GM21528 (cell line): ENCODE measurements at regions not wholly inside any gene's neighbourhood (a gene's known extent, or its start where the extent isn't known, plus 50 kb on each side); places are given as distances from the start of the nearest gene placed in this dataset.
A peak's percentile ranks its signal among the peaks of the same experiment; 100 is the strongest.
"Not testable (repeated sequence)": the region's sequence is repeated elsewhere in the genome, so short reads cannot be mapped to it uniquely, and the experiment has no call there.

Experiments
- ATAC-seq: cut with Tn5 transposase; IDR thresholded peaks from one replicate; pipeline ENCODE4 v1.9.1; 2021; ENCODE audit warnings: mild to moderate bottlenecking, moderate library complexity; ENCODE audit not compliant: unreplicated experiment, low FRiP score

DNA sequence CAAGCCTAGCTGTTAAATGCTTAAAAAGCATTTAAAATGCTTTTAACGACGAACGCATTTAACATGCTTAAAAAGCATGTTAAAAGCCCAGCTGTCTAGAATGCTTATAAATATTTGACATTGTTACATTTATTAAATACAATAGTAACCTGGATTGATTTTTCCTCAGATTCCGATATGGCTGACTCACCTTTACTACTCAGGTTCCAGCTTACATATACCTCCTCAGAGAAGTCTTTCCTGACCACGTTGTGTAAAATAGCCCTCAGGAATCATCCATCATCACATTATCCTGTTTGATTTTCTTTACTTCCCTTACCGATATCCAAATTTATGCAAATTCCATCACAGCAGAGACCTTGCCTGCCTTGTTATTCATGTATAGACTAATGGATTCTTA, 51.4 kb downstream of the SLC41A2 start:
- no peak for ATAC-seq

DNA sequence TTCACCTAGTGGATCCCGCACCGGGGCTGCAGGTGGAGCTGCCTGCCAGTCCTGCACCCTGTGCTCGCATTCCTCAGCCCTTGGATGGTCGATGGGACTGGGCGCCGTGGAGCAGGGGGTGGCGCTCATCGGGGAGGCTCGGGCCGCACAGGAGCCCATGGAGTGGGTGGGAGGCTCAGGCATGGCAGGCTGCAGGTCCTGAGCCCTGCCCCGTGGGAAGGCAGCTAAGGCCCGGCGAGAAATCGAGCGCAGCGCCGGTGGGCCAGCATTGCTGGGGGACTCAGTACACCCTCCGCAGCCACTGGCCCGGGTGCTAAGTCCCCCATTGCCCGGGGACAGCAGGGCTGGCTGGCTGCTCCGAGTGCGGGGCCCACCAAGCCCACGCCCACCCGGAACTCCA, 52.6 kb downstream of the SLC41A2 start:
- not testable (repeated sequence) for ATAC-seq

- ATAC-seq = no peak
These were observed 54.3 kb downstream of the SLC41A2 start for GRCh38 chr12:104903648-104904423.

GRCh38 chr12:104902125-104902524, 56.0 kb downstream of the SLC41A2 start:
- no peak for ATAC-seq

- no peak for ATAC-seq
These were observed 61.4 kb downstream of the SLC41A2 start for GRCh38 chr12:104896710-104897109.

- ATAC-seq = no peak
These were observed 61.9 kb downstream of the SLC41A2 start for GRCh38 chr12:104896146-104896545.

DNA sequence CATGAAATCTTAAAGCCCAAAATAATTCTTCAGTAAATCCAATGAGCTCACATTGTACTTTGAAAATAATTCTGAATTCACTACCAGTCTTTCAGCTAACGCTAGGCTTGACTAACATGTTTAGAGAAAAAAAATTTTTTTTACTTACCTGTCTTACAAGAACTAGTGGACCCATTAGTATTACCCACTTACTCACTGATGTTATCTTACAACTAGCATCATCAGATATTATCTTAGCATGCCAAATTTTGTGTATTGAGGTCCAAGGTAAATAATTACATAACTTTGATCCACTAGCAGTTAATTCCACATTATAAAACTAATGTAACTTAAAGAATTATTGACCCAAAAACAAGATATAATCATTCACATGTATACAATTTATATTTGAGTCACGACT, 62.7 kb downstream of the SLC41A2 start:
- no peak for ATAC-seq

DNA sequence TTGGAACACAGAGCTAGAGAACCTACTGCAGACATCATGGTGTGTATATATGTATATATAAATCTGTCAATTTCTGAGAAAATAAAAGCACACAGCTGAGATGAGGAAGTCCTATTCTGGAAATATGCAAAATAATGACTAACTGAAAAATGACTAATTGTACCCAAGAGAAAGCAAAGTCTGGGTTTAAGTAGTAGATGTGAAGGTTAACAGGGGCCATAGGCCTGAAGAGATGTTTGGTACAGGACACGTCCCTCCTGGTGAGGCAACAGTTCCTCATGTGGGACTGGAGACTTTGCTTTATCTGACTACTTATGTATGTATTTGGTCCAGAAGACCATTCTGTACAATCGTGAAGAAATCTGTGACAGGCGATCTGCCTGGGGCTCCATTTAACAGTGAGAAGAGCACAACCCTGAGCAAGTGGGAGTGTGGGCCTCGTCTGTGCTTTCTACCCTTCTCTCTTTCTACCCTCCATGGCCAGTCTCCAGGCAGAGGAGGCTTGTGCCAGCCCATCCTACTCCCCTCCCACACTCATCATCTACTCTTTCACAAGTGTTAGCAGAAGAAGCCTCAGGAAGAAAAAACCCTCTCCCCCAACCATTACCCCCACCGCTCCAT, 67.5 kb downstream of the SLC41A2 start:
- ATAC-seq = no peak

DNA sequence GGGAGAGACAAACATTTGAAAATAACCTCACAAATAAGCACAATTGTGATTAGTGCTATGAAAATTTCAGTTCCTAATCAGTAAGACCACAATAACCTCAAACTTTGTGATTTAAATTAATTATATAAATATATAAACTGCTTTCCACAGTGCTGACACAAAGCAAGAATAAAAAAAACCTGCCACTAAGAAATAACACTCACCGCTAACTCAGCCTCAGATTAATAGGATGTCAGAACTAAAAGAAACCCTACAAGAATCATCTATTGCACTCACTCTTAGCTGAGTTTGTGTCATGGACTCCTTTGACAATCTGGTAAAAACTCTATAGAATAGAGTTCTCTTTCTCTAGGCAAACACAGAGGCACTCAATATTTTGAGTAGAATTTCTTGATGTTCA, 68.4 kb downstream of the SLC41A2 start:
- no peak for ATAC-seq

DNA sequence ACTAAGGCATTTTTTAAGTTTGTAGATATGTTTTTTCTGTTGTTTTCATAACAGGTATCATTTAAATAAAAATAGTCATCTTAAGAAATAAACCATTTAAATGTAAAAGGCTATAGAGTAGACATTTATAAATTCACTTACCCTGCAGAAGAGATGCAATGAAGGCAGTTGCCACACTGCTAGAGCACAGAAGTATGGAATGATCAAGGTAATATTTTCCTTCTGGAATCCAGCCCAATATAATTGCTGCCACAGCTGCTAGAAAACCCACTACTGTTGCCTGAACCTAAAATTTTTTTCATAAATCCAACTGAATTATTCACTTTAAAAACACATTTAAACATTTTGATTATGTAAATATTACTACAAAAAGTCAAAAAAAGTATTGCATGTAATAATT, 69.2 kb downstream of the SLC41A2 start:
- ATAC-seq = no peak

GRCh38 chr12:104888481-104888880, 69.6 kb downstream of the SLC41A2 start:
- no peak for ATAC-seq

DNA sequence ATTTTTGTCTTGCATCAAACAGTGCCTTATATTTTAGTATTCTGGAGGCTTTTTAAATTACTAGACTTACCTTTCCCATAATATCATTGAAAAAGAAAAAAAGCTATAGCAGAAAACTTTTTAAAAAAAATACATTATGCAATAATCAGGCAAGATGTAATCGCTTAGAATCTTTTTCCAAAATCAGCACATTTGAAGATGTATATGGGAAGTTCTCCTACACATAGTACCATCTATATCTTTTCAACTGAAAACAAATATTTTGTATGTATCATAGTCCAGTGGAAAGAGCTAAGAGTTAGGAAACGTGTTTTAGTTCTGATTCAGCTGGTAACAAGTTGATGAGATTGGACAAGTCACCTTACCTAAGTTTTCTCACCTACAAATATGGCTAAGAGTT, 70.6 kb downstream of the SLC41A2 start:
- no peak for ATAC-seq

DNA sequence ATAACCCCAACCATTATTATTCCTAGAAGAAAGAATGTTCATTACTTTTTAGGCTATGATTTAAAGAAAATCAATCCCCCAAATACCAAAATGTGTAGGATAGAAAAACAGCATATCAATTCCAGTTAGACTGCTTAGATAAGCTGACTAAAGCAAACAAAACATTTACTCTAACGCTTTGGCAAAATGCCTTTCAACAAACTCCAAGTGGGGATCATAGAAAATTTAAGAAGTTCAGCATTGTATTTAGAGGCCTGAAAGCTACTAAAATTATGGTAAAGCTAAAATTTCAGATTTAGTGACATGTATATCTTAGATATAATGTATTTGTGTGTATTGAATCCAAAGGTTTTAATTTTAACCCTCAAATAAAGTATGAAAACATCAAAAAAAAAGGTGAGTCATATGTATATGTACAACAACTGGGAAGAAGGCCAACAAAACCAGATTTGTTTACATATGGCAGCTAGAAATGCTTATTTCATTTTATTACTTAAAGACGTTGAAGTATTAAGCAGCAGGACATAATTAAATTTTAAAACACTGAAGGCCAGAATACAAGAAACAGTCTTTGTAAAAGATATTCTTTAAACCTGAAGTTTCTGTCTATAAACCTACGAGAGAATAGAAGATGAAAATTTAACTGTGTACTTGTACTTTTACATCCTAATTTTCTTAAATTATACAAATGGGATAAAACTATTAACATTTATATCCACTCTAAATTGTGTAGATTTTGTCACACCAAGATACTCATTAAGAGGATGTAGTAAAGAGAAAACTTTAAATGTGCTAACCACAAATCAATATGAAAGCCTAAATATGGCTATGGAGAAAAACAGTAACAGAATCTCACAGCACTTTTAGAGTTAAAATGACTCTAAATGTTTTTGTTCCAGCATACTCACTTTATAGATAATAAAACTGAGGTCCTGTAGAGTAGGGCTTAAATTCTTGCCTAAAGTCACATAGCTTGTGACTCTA, 71.4 kb downstream of the SLC41A2 start:
- no peak for ATAC-seq

GRCh38 chr12:104878858-104879257, 79.2 kb downstream of the SLC41A2 start:
- ATAC-seq = not testable (repeated sequence)

GRCh38 chr12:104877103-104877705, 80.9 kb downstream of the SLC41A2 start:
- ATAC-seq = no peak

GRCh38 chr12:104873374-104873773, 84.7 kb downstream of the SLC41A2 start:
- ATAC-seq = no peak

DNA sequence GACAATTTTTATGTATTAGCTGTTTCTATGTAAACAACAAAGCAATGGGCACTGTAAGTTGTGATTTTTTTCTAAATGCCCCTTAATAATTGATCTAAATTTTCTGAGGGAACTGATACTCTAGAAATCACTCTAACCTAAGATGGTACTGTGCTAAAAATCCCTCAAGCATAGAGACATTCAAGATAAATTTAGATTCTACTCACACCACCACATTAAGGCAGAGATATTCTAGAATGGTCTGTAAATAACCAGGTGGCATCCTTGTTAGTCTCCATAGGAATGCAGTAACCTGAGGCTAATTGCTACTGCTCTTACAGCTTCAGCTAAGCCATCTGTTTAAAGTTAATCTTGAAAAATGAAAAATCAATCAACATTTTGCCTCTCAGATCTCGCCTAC, 87.3 kb downstream of the SLC41A2 start:
- no peak for ATAC-seq

DNA sequence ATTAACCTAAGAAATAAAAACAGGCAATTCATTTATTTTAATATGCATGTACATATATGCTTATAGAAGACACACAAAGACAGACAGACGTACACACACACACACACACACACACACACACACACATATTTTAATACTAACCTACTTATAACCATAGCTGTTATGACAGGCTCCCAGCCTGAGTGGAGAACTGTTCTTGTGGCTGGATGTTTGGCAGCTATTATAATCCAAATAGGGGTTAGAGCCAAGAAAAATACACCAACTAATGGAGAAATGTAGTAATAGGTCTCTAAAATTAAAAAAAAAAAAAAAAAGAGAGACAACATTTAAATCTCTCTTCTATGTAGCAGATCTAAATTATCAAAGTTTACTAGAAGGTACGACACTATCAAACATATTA, 91.8 kb downstream of the SLC41A2 start:
- ATAC-seq = no peak

DNA sequence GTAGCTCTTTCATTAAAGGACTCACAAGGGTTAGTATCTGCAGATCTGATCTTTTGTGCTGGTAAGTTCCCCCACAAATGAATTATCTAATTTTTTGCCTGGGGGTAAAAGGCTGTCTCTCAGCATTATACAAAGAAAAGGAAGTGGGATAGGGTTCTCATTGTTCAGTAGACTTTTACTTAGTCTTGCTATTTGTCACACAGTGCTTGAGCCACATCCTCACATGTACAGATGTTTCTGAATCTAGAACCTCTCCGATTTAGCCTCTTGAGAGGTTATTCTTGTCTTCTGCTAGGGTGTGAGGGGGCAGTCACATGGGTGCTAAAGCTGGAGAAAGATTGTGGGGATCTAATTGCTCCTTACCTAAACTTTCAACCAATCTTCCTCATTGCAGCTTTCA, 93.0 kb downstream of the SLC41A2 start:
- ATAC-seq = peak; percentile 70

- ATAC-seq = peak; percentile 14
These were observed 93.4 kb downstream of the SLC41A2 start for GRCh38 chr12:104864668-104865067.
